Keratinocyte (primary cell): ENCODE measurements at regions not wholly inside any gene's neighbourhood (a gene's known extent, or its start where the extent isn't known, plus 50 kb on each side); places are given as distances from the start of the nearest gene placed in this dataset.

ENCODE experiments used
- EZH2 ChIP-seq: IDR thresholded peaks from one replicate; pipeline ENCODE4 v1.6.1; 2012; ENCODE audit warnings: inconsistent platforms, mild to moderate bottlenecking, low read length, moderate library complexity
- TF ChIP-seq, protein P1 (sequence below), 3 experiments: IDR thresholded peaks in 1 of 3; conservative IDR thresholded peaks in 1 of 3; optimal IDR thresholded peaks in 1 of 3; 2 replicates in 2 of 3; 3 replicates in 1 of 3; pipeline versions ENCODE3 to v1.5.1; 2011; ENCODE audit warnings: low read length in 3 of 3, mild to moderate bottlenecking in 3 of 3, moderate library complexity in 2 of 3, control low read depth in 1 of 3, inconsistent platforms in 1 of 3; ENCODE audit not compliant: insufficient read depth in 2 of 3; ENCODE audit errors: extremely low read depth in 1 of 3

DNA sequence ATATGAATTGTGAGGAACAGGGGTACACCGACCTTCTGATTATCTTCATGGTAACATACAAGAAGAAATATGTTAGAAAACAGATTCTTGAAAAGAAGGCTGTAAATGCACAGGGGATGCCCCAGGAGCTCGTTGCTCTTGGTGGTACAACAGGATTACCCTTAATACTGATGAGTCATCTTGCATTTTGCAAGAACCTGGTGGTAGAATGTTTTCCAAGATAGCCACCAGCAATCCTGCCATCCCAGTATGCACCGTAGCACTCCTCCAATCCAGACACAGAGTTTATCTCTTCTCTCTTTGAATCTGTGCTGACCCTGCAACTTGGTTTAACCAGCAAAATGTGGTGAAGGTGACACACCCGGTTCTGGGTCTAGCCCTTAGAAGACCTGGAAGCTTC lies 238.3 kb downstream of the EN1 start:
- TF ChIP-seq EZH2, result no peak
- TF ChIP-seq, protein P1, sequence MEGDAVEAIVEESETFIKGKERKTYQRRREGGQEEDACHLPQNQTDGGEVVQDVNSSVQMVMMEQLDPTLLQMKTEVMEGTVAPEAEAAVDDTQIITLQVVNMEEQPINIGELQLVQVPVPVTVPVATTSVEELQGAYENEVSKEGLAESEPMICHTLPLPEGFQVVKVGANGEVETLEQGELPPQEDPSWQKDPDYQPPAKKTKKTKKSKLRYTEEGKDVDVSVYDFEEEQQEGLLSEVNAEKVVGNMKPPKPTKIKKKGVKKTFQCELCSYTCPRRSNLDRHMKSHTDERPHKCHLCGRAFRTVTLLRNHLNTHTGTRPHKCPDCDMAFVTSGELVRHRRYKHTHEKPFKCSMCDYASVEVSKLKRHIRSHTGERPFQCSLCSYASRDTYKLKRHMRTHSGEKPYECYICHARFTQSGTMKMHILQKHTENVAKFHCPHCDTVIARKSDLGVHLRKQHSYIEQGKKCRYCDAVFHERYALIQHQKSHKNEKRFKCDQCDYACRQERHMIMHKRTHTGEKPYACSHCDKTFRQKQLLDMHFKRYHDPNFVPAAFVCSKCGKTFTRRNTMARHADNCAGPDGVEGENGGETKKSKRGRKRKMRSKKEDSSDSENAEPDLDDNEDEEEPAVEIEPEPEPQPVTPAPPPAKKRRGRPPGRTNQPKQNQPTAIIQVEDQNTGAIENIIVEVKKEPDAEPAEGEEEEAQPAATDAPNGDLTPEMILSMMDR (optimal IDR thresholded peaks at IDR 0.05 in 1 of 3, IDR thresholded peaks at IDR 0.05 in 1 of 3, conservative IDR thresholded peaks at IDR 0.05 in 1 of 3; ENCODE audit: extremely low read depth in 1 of 3, insufficient read depth in 2 of 3, low read length in 3 of 3), result no peak
